ENCODE measurements at regions not wholly inside any gene's neighbourhood (a gene's known extent, or its start where the extent isn't known, plus 50 kb on each side); places are given as distances from the start of the nearest gene placed in this dataset.

- H3K4me3 ChIP-seq, result no peak overlapping the region
- H3K36me3 ChIP-seq, result no peaks in the 10 kb centered on the region
- no peaks in the 10 kb centered on the region for H3K9me3 ChIP-seq
- no peaks in the 10 kb centered on the region for H3K4me1 ChIP-seq
- ATAC-seq, result no peak
- peaks cover 0 to 6% (median 0%) of the 10 kb centered on the region in 9 donors for H3K27me3 ChIP-seq
- no peak overlapping the region for H3K27ac ChIP-seq
- no peak for DNase-seq
- no peak for TF ChIP-seq POLR2A (IDR thresholded peaks at IDR 0.05)
- no peak for TF ChIP-seq CTCF (IDR thresholded peaks at IDR 0.05)
- WGBS, 4 donors, result 85 to 89% (median 86%) methylated on average over 5 of the region's 5 CpGs
- intact Hi-C loops (cut with DNase I), result no loop called here
These were observed 87.7 kb upstream of the LSM6 start for GRCh38 chr4:146087856-146088255.

- TF ChIP-seq CTCF (IDR thresholded peaks at IDR 0.05) (no peak), POLR2A (IDR thresholded peaks at IDR 0.05) (no peak)
- 91 to 94% (median 92%) methylated on average over 6 of the region's 6 CpGs for WGBS, 4 donors
- no peak overlapping the region for H3K4me3 ChIP-seq
- no peaks in the 10 kb centered on the region for H3K9me3 ChIP-seq
- no peaks in the 10 kb centered on the region for H3K36me3 ChIP-seq
- H3K27ac ChIP-seq, result no peak overlapping the region
- DNase-seq (no peak), ATAC-seq (no peak)
- intact Hi-C loops (cut with DNase I), result no loop called here
- H3K27me3 ChIP-seq, result peaks cover 0 to 5% (median 0%) of the 10 kb centered on the region in 9 donors
- no peaks in the 10 kb centered on the region for H3K4me1 ChIP-seq
These were observed 99.4 kb upstream of the LSM6 start for GRCh38 chr4:146076081-146076480.

GRCh38 chr4:146073517-146073916 lies 102.0 kb upstream of the LSM6 start:
- Histone ChIP-seq H3K27me3 (peaks cover 0 to 5% (median 0%) of the 10 kb centered on the region in 9 donors), H3K4me1 (no peaks in the 10 kb centered on the region), H3K27ac (no peak overlapping the region), H3K36me3 (no peaks in the 10 kb centered on the region), H3K9me3 (no peaks in the 10 kb centered on the region), H3K4me3 (no peak overlapping the region)
- DNase-seq (no peak), ATAC-seq (no peak)
- 66 to 74% (median 71%) methylated on average over 3 of the region's 3 CpGs for WGBS, 4 donors
- intact Hi-C loops (cut with DNase I), result no loop called here
- TF ChIP-seq CTCF (IDR thresholded peaks at IDR 0.05) (no peak), POLR2A (IDR thresholded peaks at IDR 0.05) (no peak)

GRCh38 chr4:146072376-146072775 lies 103.1 kb upstream of the LSM6 start:
- no peak overlapping the region for H3K4me3 ChIP-seq
- DNase-seq (no peak), ATAC-seq (no peak)
- intact Hi-C loops (cut with DNase I), result no loop called here
- H3K27me3 ChIP-seq, result peaks cover 0 to 5% (median 0%) of the 10 kb centered on the region in 9 donors
- H3K36me3 ChIP-seq, result no peaks in the 10 kb centered on the region
- WGBS, 4 donors, result 79 to 87% (median 80%) methylated on average over 1 of the region's 1 CpG
- H3K27ac ChIP-seq, result no peak overlapping the region
- H3K4me1 ChIP-seq, result no peaks in the 10 kb centered on the region
- TF ChIP-seq POLR2A (IDR thresholded peaks at IDR 0.05), result no peak
- no peak for TF ChIP-seq CTCF (IDR thresholded peaks at IDR 0.05)
- no peaks in the 10 kb centered on the region for H3K9me3 ChIP-seq
